ENCODE measurements at regions not wholly inside any gene's neighbourhood (a gene's known extent, or its start where the extent isn't known, plus 50 kb on each side); places are given as distances from the start of the nearest gene placed in this dataset.

- TF ChIP-seq CTCF (conservative IDR thresholded peaks at IDR 0.05; ENCODE audit: low read depth, low read length) = no peak
- DNase-seq (ENCODE audit: low read depth) = no peak
- no peak overlapping the region for H3K4me3 ChIP-seq (ENCODE audit: low read length)
Measured at GRCh38 chr4:124183926-124184325, 528.6 kb downstream of the ANKRD50 start.

GRCh38 chr4:124184792-124185191 is 527.7 kb downstream of the ANKRD50 start:
- TF ChIP-seq CTCF (conservative IDR thresholded peaks at IDR 0.05; ENCODE audit: low read depth, low read length) = no peak
- DNase-seq (ENCODE audit: low read depth) = no peak
- no peak overlapping the region for H3K4me3 ChIP-seq (ENCODE audit: low read length)

- no peak for DNase-seq (ENCODE audit: low read depth)
- H3K4me3 ChIP-seq (ENCODE audit: low read length) = no peak overlapping the region
- TF ChIP-seq CTCF (conservative IDR thresholded peaks at IDR 0.05; ENCODE audit: low read depth, low read length) = no peak
Measured at GRCh38 chr4:124188595-124188994, 523.9 kb downstream of the ANKRD50 start.

- DNase-seq (ENCODE audit: low read depth) = no peak
- no peak for TF ChIP-seq CTCF (conservative IDR thresholded peaks at IDR 0.05; ENCODE audit: low read depth, low read length)
- H3K4me3 ChIP-seq (ENCODE audit: low read length) = no peak overlapping the region
Measured at GRCh38 chr4:124189545-124189944, 523.0 kb downstream of the ANKRD50 start.

GRCh38 chr4:124191329-124191728 is 521.2 kb downstream of the ANKRD50 start:
- no peak overlapping the region for H3K4me3 ChIP-seq (ENCODE audit: low read length)
- no peak for DNase-seq (ENCODE audit: low read depth)
- TF ChIP-seq CTCF (conservative IDR thresholded peaks at IDR 0.05; ENCODE audit: low read depth, low read length) = no peak

GRCh38 chr4:124192544-124192943 is 520.0 kb downstream of the ANKRD50 start:
- TF ChIP-seq CTCF (conservative IDR thresholded peaks at IDR 0.05; ENCODE audit: low read depth, low read length) = no peak
- DNase-seq (ENCODE audit: low read depth) = no peak
- H3K4me3 ChIP-seq (ENCODE audit: low read length) = no peak overlapping the region

GRCh38 chr4:124199185-124199584 is 513.3 kb downstream of the ANKRD50 start:
- no peak overlapping the region for H3K4me3 ChIP-seq (ENCODE audit: low read length)
- no peak for TF ChIP-seq CTCF (conservative IDR thresholded peaks at IDR 0.05; ENCODE audit: low read depth, low read length)
- DNase-seq (ENCODE audit: low read depth) = no peak
